HG02642 (cell line): ENCODE measurements at regions not wholly inside any gene's neighbourhood (a gene's known extent, or its start where the extent isn't known, plus 50 kb on each side); places are given as distances from the start of the nearest gene placed in this dataset.
"Not testable (repeated sequence)": the region's sequence is repeated elsewhere in the genome, so short reads cannot be mapped to it uniquely, and the experiment has no call there.

Experiments
- ATAC-seq: cut with Tn5 transposase; IDR thresholded peaks from one replicate; pipeline ENCODE4 v1.9.1; 2021; ENCODE audit warnings: mild to moderate bottlenecking; ENCODE audit not compliant: unreplicated experiment, poor library complexity

GRCh38 chr16:5302372-5303114 is 204.9 kb upstream of the EEF2KMT start:
- ATAC-seq, result no peak

GRCh38 chr16:5298202-5298601 is 200.6 kb upstream of the EEF2KMT start:
- ATAC-seq, result no peak

- ATAC-seq, result no peak
Observed at GRCh38 chr16:5296176-5296575, 198.6 kb upstream of the EEF2KMT start.

GRCh38 chr16:5295304-5295703 is 197.7 kb upstream of the EEF2KMT start:
- not testable (repeated sequence) for ATAC-seq

- not testable (repeated sequence) for ATAC-seq
Observed at GRCh38 chr16:5282152-5282551, 184.6 kb upstream of the EEF2KMT start.

- ATAC-seq, result no peak
Observed at GRCh38 chr16:5257462-5257861, 159.9 kb upstream of the EEF2KMT start.

GRCh38 chr16:5252791-5253190 is 155.2 kb upstream of the EEF2KMT start:
- no peak for ATAC-seq

GRCh38 chr16:5247403-5247802 is 149.8 kb upstream of the EEF2KMT start:
- ATAC-seq, result not testable (repeated sequence)

- ATAC-seq, result not testable (repeated sequence)
Observed at GRCh38 chr16:5240278-5240626, 142.7 kb upstream of the EEF2KMT start.

GRCh38 chr16:5239472-5240277 is 142.1 kb upstream of the EEF2KMT start:
- not testable (repeated sequence) for ATAC-seq

- ATAC-seq, result no peak
Observed at GRCh38 chr16:5235119-5235518, 137.5 kb upstream of the EEF2KMT start.

- no peak for ATAC-seq
Observed at GRCh38 chr16:5234295-5235050, 136.9 kb upstream of the EEF2KMT start.

GRCh38 chr16:5231246-5231759 is 133.7 kb upstream of the EEF2KMT start:
- no peak for ATAC-seq

GRCh38 chr16:5228369-5228768 is 130.8 kb upstream of the EEF2KMT start:
- ATAC-seq, result no peak

GRCh38 chr16:5225931-5226655 is 128.5 kb upstream of the EEF2KMT start:
- no peak for ATAC-seq

GRCh38 chr16:5222761-5223160 is 125.2 kb upstream of the EEF2KMT start:
- ATAC-seq, result no peak

GRCh38 chr16:5221831-5222230 is 124.2 kb upstream of the EEF2KMT start:
- ATAC-seq, result not testable (repeated sequence)

- ATAC-seq, result no peak
Observed at GRCh38 chr16:5220705-5221104, 123.1 kb upstream of the EEF2KMT start.

- no peak for ATAC-seq
Observed at GRCh38 chr16:5216441-5217080, 119.0 kb upstream of the EEF2KMT start.

GRCh38 chr16:5215901-5216300 is 118.3 kb upstream of the EEF2KMT start:
- no peak for ATAC-seq
